ENCODE measurements at regions not wholly inside any gene's neighbourhood (a gene's known extent, or its start where the extent isn't known, plus 50 kb on each side); places are given as distances from the start of the nearest gene placed in this dataset.

DNA sequence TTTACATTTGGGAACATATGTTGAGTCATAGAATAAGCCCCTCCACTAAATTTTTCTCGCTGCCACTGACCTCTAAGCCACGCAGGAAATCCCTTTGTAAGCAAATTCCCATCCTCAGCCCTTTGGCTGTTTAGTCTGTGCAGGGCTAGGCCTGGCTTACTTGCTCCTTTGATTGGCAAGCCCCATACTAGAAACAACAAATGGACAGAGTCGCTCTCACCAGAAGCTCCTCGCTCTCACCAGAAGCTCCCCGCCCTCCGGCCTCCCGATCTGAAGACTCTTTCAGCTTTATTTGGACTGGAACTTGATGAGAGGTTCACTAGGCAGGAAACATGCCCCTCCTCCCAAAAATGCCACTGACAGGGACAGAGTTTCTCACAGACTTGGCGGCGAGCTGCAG is 149.2 kb upstream of the EXOC2 start:
- ATAC-seq (no peak), FAIRE-seq (no peak), DNase-seq (ENCODE audit: low read depth, low spot score) (no peak)
- Histone ChIP-seq H3K27ac (ENCODE audit: control insufficient read depth, insufficient read depth) (no peak overlapping the region), H3K4me2 (ENCODE audit: control insufficient read depth, insufficient read depth) (no peak overlapping the region), H3K79me2 (ENCODE audit: control insufficient read depth, insufficient read depth, low read length) (no peaks in the 10 kb centered on the region), H3K9ac (ENCODE audit: control insufficient read depth, insufficient read depth, low read length) (no peak overlapping the region), H3K36me3 (ENCODE audit: control insufficient read depth in 2 of 2, insufficient read depth in 2 of 2, low read length in 1 of 2) (no peaks in the 10 kb centered on the region), H3K4me1 (ENCODE audit: control insufficient read depth, insufficient read depth, low read length) (no peaks in the 10 kb centered on the region), H4K20me1 (ENCODE audit: control insufficient read depth, insufficient read depth) (no peaks in the 10 kb centered on the region), H3K27me3 (replicated peaks in 1 of 2; ENCODE audit: control insufficient read depth in 2 of 2, insufficient read depth in 2 of 2, low read length in 1 of 2) (peaks cover 0 to 3% of the 10 kb centered on the region in 2 experiments; a peak in 1 of 4 replicates), H2AFZ (ENCODE audit: control insufficient read depth, low read depth, low read length) (no peak overlapping the region), H3K9me3 (replicated peaks; ENCODE audit: control insufficient read depth, insufficient read depth, low read length) (no peaks in the 10 kb centered on the region; the same call in 2 of the 3 replicates), H3K4me3 (no peak overlapping the region)
- ChIA-PET POLR2A (no interaction called here), RAD21 (ENCODE audit: unreplicated experiment) (interaction anchor here (0.9 kb wide), 1 partner anchor 249 kb away, joined by 3 read pairs; no protein-coding TSS in a partner anchor), CTCF (no interaction called here), SMC1A (ENCODE audit: uncharacterized antibody, unreplicated experiment) (no interaction called here)
- 38% methylated on average over 9 of the region's 9 CpGs for WGBS (ENCODE audit: insufficient coverage, insufficient replicate concordance, low lambda C conversion rate, missing lambda C conversion rate)
- in situ Hi-C loops (cut with MboI) = no loop called here
- intact Hi-C loops (cut with micrococcal nuclease; ENCODE audit: unreplicated experiment) = no loop called here
- no TSS peak for BruUV-seq (replicated peaks)
- TF ChIP-seq RFX5 (IDR thresholded peaks at IDR 0.05; ENCODE audit: low read depth, low read length) (no peak), HCFC1 (IDR thresholded peaks at IDR 0.05; ENCODE audit: low read length) (no peak), SMARCA5 (IDR thresholded peaks at IDR 0.05) (no peak), ZZZ3 (IDR thresholded peaks at IDR 0.05; ENCODE audit: control insufficient read depth, insufficient read length, low read depth) (no peak), SRF (IDR thresholded peaks at IDR 0.05; ENCODE audit: low read depth in 2 of 2, low read length in 2 of 2) (no peak), JUND (IDR thresholded peaks at IDR 0.05; ENCODE audit: low read depth, low read length) (no peak), BCL11A (IDR thresholded peaks at IDR 0.05; ENCODE audit: low read depth, low read length) (no peak), SP1 (IDR thresholded peaks at IDR 0.05; ENCODE audit: low read depth, low read length) (no peak), SMC3 (IDR thresholded peaks at IDR 0.05; ENCODE audit: borderline replicate concordance, low read length) (no peak), CBFB (IDR thresholded peaks at IDR 0.05; ENCODE audit: low read depth) (no peak)
- TF ChIP-seq, protein P1, sequence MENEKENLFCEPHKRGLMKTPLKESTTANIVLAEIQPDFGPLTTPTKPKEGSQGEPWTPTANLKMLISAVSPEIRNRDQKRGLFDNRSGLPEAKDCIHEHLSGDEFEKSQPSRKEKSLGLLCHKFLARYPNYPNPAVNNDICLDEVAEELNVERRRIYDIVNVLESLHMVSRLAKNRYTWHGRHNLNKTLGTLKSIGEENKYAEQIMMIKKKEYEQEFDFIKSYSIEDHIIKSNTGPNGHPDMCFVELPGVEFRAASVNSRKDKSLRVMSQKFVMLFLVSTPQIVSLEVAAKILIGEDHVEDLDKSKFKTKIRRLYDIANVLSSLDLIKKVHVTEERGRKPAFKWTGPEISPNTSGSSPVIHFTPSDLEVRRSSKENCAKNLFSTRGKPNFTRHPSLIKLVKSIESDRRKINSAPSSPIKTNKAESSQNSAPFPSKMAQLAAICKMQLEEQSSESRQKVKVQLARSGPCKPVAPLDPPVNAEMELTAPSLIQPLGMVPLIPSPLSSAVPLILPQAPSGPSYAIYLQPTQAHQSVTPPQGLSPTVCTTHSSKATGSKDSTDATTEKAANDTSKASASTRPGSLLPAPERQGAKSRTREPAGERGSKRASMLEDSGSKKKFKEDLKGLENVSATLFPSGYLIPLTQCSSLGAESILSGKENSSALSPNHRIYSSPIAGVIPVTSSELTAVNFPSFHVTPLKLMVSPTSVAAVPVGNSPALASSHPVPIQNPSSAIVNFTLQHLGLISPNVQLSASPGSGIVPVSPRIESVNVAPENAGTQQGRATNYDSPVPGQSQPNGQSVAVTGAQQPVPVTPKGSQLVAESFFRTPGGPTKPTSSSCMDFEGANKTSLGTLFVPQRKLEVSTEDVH (IDR thresholded peaks at IDR 0.05; ENCODE audit: low read depth, partially characterized antibody) = no peak
- TF ChIP-seq, protein P2, sequence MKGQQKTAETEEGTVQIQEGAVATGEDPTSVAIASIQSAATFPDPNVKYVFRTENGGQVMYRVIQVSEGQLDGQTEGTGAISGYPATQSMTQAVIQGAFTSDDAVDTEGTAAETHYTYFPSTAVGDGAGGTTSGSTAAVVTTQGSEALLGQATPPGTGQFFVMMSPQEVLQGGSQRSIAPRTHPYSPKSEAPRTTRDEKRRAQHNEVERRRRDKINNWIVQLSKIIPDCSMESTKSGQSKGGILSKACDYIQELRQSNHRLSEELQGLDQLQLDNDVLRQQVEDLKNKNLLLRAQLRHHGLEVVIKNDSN (IDR thresholded peaks at IDR 0.05; ENCODE audit: borderline replicate concordance, extremely low read length, insufficient read depth, low read depth, low read length) = no peak
- TF ChIP-seq, protein P3, sequence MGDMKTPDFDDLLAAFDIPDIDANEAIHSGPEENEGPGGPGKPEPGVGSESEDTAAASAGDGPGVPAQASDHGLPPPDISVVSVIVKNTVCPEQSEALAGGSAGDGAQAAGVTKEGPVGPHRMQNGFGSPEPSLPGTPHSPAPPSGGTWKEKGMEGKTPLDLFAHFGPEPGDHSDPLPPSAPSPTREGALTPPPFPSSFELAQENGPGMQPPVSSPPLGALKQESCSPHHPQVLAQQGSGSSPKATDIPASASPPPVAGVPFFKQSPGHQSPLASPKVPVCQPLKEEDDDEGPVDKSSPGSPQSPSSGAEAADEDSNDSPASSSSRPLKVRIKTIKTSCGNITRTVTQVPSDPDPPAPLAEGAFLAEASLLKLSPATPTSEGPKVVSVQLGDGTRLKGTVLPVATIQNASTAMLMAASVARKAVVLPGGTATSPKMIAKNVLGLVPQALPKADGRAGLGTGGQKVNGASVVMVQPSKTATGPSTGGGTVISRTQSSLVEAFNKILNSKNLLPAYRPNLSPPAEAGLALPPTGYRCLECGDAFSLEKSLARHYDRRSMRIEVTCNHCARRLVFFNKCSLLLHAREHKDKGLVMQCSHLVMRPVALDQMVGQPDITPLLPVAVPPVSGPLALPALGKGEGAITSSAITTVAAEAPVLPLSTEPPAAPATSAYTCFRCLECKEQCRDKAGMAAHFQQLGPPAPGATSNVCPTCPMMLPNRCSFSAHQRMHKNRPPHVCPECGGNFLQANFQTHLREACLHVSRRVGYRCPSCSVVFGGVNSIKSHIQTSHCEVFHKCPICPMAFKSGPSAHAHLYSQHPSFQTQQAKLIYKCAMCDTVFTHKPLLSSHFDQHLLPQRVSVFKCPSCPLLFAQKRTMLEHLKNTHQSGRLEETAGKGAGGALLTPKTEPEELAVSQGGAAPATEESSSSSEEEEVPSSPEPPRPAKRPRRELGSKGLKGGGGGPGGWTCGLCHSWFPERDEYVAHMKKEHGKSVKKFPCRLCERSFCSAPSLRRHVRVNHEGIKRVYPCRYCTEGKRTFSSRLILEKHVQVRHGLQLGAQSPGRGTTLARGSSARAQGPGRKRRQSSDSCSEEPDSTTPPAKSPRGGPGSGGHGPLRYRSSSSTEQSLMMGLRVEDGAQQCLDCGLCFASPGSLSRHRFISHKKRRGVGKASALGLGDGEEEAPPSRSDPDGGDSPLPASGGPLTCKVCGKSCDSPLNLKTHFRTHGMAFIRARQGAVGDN (IDR thresholded peaks at IDR 0.05) = no peak
- TF ChIP-seq, protein P4, sequence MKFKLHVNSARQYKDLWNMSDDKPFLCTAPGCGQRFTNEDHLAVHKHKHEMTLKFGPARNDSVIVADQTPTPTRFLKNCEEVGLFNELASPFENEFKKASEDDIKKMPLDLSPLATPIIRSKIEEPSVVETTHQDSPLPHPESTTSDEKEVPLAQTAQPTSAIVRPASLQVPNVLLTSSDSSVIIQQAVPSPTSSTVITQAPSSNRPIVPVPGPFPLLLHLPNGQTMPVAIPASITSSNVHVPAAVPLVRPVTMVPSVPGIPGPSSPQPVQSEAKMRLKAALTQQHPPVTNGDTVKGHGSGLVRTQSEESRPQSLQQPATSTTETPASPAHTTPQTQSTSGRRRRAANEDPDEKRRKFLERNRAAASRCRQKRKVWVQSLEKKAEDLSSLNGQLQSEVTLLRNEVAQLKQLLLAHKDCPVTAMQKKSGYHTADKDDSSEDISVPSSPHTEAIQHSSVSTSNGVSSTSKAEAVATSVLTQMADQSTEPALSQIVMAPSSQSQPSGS (IDR thresholded peaks at IDR 0.05; ENCODE audit: low read length) = no peak
- TF ChIP-seq, protein P5, sequence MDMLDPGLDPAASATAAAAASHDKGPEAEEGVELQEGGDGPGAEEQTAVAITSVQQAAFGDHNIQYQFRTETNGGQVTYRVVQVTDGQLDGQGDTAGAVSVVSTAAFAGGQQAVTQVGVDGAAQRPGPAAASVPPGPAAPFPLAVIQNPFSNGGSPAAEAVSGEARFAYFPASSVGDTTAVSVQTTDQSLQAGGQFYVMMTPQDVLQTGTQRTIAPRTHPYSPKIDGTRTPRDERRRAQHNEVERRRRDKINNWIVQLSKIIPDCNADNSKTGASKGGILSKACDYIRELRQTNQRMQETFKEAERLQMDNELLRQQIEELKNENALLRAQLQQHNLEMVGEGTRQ (IDR thresholded peaks at IDR 0.05; ENCODE audit: borderline replicate concordance, low read depth, low read length) = no peak

Measured in GM12878 (cell line).